ENCODE measurements at regions not wholly inside any gene's neighbourhood (a gene's known extent, or its start where the extent isn't known, plus 50 kb on each side); places are given as distances from the start of the nearest gene placed in this dataset.

- no peak for TF ChIP-seq EP300 (IDR thresholded peaks at IDR 0.05)
- TF ChIP-seq, protein P1, sequence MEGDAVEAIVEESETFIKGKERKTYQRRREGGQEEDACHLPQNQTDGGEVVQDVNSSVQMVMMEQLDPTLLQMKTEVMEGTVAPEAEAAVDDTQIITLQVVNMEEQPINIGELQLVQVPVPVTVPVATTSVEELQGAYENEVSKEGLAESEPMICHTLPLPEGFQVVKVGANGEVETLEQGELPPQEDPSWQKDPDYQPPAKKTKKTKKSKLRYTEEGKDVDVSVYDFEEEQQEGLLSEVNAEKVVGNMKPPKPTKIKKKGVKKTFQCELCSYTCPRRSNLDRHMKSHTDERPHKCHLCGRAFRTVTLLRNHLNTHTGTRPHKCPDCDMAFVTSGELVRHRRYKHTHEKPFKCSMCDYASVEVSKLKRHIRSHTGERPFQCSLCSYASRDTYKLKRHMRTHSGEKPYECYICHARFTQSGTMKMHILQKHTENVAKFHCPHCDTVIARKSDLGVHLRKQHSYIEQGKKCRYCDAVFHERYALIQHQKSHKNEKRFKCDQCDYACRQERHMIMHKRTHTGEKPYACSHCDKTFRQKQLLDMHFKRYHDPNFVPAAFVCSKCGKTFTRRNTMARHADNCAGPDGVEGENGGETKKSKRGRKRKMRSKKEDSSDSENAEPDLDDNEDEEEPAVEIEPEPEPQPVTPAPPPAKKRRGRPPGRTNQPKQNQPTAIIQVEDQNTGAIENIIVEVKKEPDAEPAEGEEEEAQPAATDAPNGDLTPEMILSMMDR (IDR thresholded peaks at IDR 0.05), result no peak
These were observed 617.1 kb upstream of the PTBP2 start for GRCh38 chr1:96104506-96104905.

Measured in sigmoid colon (tissue), 4 donors.